CD4-positive, alpha-beta T cell treated with Interleukin-6 for 4 hours (primary cell): ENCODE measurements at regions not wholly inside any gene's neighbourhood (a gene's known extent, or its start where the extent isn't known, plus 50 kb on each side); places are given as distances from the start of the nearest gene placed in this dataset.

Source experiments
- DNase-seq: peaks from one replicate; pipeline ENCODE4 v3.0.0-alpha.2; 2020; ENCODE audit warnings: mixed read lengths

DNA sequence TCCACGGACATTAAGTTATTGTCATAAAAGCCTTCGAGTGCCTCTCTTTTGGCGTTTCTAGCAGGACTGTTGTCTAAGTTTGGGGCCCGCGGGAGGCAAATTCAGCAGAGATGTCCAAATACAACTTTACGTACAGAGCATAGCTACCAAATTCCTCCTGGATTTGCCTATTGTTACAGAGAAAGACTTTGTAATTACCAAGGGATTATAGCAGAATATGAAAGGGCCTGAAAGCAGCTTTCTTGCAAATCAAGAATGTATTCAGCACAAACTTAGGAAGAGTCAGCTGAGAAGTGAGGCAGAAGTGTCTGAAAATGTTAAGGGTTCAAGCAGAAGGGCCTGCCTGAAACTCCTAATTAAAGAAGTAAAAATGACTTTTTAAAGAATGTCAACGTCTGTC, 1053.5 kb upstream of the TENM3 start:
- DNase-seq = no peak

DNA sequence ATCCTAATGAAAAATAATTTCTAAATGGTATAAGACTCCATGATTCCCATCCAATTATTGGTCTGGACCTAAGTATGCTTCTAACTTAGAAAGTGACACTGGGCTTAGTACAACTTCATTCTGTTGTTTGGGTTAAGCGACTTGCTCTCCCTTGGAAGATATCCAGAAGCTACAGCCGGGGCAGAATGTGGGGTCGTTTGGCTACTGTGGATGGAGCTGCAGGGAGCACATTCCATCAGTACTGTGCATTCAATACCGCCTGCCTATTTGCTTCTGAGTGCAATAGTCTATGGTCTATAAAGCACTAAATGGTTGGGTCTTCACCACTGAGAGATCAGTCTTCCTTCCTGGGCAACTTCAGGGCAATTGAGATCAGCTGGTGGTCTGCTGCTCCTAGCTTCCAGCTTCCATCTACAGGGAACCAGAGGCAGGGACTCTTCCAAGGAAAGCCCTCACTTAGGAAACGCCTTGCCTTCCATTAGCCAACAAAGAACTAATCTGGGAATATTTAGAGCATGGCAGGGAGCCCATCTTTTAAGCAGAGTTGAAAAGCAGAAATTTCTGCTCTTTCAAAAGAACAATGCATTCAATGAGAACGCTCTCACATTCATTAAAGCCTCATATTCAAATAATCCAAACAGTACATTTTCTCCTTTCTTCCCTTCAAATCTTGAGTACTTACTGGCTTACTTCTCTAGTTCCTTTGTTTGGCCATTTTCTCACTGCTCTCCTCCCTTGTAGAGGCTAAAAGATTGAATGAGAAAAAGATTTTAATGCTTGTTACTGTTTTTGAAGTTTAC, 1049.9 kb upstream of the TENM3 start:
- DNase-seq = no peak

DNA sequence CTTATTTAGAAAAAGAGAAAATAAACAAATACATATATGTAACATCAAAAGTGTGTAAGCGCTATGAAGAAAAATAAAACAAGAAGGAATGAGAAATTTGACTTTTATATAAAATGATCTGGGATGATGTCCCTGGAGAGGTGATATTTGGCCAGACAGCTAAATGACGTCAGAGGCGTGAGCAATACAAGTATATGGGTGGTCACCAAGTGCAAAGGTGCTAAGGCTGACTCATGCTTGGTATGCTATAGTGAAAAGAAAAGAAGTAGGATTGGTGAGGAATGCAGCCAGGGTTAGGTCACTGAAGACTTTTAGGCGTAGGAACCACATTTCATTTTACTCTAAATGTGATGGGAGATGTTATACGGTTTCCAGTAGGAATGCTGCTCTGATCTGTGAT, 1049.1 kb upstream of the TENM3 start:
- no peak for DNase-seq

DNA sequence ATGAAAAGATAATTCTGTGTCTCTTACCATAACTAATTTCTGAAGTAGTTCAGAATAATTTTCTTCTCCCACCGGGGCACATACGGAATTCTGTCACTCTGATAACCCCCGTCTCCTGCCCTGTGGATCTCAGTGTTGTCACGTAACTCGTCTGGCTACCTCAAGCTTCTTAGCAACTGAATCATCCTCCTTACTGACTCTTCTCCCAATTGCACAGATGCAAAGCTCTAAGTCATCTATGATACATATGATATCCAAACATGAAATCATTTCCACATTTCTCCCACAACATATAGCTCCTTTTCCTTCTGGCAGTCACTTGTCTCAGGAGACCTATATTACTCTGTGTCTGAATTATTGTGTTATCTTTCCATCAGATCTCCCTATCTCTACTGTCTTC, 1043.1 kb upstream of the TENM3 start:
- DNase-seq = no peak

DNA sequence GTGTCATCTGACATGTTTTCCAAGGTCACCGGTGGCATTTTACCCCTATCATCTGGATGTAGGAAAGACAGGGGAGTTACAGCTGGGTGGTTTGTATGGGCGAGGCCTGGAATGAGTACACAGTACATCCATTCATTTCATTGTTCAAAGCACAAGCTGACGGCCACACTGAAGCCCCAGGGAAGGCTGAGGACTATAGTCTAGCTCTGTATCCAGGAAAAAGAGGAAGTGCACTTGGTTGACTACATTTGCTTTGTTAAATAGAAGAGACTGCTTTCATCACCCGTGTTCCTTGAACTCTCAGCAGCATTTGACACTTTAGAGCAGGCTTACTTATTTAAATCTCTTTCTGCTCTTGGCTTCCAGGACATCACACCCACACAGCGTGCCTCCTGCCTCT, 1041.0 kb upstream of the TENM3 start:
- no peak for DNase-seq

DNA sequence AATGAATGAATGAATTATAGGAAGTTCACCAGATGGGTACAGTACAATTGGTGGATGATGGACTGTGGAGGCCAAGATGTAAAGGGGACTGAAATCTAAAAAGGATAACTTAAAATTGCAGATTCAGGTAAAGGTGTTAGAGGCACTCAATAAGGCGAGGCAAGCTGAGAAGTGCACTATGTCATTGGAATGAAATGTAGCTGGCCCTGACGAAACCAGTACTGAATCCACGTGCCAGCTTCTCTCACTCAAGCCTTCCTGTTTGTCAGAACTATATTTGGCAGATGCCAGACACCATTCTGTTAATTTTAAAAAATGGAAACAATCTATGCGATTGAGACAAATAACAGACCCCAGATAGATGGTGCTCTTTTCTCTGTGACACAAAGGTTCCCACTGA, 1039.1 kb upstream of the TENM3 start:
- DNase-seq = no peak

DNA sequence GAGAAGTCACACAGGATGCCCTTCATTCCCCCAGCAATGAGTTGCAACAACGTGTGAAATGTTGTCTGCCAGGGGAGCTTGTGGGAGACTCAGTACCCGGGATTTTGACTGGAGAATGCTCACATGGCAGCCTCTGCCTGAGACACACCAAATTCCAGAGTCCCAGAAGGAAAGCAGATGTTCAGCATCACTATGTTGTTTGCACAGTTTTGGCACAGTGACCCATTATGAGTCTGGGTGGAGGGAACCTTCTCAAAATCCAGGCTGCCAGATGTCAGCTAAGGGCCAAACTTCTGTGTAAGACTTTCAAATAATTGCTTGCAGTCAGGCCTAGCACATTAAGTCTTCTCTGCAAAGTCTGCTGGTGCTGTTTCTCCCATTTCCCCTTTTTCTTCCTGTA, 1029.7 kb upstream of the TENM3 start:
- DNase-seq = no peak

DNA sequence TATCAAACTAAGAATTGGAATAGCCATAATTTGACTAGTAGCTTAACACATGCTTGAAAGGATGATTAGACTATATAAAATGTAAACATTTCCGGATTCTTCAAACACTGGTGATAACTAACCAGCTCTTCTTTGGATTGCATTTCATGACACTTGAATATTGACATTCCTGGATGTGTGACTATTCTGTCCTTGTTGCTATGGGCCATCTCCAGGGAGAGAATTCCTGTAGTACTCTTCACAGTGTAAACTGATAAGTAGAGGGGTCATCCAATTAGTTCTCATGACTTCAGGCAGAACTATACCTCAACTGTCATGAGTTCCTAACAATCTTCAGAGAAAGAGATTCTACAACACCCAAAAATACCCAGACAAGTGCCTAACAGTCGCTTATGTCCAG, 1026.7 kb upstream of the TENM3 start:
- no peak for DNase-seq

DNA sequence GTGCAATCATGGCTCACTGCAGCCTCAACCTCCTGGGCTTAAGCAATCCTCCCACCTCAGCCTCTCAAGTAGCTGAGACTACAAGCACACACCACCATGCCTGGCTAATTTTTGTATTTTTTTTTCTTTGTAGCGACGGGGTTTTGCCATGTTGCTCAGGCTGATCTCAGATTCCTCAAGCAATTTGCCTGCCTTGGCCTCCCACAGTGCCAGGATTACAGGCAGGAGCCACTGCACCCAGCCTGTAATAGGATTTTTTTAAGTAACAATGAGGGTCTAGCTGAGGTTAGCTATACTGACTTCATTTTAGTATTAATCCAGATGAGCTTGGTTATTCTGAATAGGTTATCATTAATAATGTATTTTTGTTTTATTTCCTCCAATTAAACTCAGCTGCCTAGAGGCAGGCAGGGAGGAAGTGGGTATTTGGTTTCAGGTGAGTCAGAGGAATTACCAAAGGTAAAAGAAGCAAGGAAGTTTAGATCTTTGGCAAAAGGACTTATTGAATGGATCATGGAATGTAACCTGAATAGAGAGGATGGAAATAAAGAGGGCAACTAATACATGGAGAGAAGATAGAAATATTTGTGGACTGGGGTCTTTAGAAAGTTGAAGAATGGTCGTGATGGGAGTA, 1023.3 kb upstream of the TENM3 start:
- no peak for DNase-seq

DNA sequence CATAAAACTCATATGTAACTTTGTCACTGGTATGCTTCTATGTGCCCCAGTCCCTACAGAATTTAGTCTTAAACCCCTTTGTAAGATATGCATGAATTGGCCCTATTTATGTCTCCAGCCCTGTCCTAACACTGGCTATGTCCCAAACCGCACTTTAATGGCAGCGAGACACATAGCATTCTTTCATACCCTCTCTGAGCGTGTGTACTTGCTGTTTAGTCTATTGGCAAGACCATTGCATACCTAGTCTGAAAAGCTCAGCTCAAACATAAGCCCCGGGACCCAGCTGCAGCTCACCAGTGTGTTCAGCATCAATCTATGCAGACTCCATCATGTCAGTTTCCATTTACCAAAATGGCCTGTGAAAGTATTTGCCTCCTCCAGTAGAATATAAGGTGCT, 1018.4 kb upstream of the TENM3 start:
- DNase-seq = no peak

DNA sequence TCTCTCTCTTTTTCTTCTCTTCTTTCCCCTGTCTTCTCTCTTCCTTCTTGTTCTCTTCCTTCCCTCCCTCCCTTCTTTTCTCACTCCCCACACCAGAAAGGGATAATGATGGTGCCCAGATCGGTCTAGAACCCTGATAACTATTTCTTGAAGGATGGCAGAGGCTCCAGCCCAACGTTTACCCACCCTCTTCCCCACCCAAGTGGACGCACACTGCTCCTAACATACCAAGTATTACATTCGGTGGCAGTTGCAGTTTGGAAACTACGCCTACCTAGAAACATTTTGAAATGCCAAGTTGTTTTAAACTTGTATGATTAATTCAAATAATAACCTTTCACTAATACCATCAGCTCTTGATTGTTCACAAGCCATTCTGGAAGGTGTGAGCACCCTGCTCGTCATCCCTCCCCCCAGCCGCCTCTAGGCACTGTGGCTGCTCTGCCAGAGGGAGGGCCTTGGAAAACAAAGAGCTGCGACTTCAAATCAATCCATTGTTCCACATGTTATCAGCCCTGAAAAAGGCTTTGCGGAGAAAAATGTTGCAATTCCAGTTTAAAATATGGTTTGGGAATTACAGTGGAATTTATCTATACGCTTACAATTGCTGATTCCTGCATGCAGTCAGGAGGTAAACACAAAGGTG, 1017.5 kb upstream of the TENM3 start:
- no peak for DNase-seq

DNA sequence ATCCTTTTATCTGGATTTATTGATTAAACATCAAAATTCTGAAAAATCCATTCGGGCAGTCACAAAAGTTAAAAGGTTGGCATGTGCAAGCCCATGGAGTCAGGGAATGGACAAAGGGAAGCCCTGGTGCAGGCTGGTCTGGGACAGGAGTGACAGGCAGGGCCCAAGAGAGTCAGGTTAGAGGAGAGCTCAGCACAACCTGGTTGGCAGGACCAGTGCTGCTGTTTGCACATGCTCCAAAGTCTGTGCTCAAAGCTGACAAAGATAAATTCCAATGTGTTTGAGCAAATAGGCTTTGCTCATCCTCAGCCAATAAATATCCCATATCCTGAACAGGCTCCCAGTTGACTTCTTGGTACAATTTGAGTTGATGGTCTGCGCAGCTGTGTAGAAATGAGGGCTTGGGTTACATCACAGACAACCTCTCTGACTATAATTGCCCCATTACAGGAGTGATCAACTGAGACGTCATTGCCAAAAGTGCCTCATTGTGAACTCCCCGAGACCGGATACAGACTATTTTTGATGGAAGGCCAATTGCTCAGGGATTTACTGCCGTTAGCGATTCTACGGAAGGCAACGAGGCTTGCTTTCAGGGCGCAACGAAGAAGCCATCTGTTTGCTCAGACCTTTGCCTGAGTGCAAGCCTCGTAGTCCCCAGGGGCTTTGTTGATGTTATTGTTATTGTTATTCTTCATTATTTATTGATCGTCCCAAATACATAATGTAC, 1008.1 kb upstream of the TENM3 start:
- DNase-seq = no peak

DNA sequence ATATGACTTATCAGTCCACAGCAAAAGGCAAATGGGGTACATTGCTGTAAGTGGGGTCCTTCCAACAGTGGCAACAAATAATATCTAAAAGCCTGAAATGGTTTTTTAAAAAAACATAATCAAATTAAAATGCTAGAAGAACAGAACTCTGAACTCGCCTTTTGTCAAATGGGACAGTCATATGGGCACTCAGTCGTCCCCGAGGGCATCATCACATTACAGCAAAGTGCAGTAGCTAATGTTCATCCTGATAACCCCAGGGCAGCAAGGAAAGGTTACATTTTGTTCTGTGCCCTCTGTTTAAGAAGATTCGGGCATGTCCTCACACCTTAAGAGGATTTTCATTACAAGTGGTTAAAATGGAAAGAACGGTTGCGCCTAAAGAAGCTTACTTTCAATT, 997.9 kb upstream of the TENM3 start:
- no peak for DNase-seq

DNA sequence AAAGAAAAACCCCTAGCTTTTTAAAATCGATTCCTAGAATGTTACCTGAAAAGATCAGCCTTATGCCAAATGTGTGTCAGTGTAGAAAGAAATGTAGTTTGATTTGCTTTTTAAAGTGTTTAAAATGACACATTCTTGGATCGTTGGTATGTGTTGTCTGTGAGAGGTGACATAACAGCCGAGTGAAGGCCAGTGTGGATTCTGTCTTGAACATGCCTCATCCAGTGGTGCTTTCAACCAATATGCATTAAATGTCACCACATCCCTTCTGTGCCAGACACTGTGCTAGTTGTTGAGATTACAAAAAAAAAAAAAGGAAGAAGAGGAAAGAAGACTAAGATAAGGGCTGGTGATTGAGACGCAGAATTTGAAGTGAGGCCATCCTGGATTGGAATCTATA, 994.2 kb upstream of the TENM3 start:
- DNase-seq = no peak

DNA sequence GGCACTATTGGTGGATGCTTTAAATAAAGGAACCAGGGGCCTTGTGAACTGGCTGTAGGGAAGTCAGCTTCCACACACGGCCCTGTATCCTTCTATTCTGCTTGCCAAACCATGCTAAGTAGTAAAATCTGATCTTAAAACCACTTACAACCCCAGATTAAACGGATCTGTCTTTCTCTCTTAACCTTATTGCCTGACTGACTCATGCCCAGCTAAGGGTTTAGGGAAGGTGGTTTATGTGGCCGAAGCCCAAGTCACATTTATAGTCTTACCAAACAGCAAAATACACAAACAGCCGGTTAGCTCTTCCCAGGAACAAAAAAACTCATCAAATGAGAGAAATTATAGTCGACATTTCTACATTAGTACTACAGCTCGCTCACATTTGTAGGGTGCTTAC, 988.4 kb upstream of the TENM3 start:
- DNase-seq = no peak

DNA sequence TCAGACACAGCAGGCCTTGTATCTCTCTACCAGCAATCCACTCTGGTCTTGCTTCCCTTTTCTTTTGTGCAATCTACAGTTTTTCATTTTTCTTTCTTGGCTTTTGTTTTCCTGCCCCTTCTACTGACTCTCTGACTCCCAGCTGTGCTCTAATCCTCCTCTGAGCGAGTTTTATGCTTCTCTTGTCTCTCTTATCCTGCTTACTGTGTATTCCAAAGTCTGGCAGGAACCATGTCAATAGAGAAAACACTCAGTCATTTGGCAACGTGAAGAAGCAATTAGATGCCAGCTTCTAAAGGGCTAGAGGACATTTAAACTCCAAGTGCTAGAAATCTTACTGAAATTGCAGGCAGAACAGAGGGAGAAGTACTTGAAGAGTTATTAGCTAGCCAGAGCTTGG, 984.6 kb upstream of the TENM3 start:
- DNase-seq = no peak

DNA sequence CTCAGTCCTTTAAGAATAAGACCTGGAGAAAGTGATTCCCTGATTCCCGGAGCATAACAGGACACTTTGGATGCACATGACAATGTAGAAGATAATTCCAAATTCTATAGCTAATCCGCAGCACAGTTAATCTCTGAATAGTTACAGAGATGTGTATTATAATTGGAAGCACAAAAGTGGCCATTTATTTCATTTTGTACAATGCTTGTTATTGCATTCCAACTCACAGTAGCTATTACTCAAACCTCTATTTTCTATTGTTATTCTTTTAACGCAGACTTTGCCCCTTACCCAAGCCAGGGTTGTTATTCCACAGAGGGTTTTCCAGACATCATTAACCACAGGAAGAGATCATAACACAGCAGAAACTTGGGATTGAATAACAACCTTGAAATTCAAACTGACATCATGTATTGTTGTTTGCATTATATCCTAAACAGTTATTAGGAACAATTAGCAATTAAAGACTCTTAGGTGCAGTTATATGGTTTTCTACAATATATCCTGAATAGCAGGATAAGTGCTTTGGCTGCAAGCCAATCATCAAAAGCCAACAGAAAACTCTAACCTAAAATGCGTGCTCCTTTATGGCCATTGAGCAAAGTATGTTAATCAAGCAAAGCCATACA, 984.0 kb upstream of the TENM3 start:
- DNase-seq = no peak

DNA sequence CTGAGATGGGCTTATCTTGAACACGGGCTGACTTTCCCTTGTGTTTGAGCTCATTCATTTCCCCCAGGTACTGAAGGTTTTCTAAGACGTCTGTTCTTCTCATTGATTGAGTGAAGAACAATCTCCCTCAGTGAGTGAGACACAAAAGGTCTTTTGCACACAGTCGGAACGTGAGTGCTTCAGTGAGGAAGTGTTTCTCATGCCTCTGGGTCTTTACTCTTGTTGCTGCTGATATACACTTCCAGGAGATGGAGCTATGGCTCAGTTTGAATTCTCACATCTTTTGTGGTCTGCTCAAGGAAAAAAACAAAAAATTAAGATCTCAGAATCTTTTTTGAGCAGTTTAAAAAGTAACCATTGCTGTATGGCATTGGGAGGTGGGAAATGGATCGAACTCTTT, 981.9 kb upstream of the TENM3 start:
- no peak for DNase-seq

DNA sequence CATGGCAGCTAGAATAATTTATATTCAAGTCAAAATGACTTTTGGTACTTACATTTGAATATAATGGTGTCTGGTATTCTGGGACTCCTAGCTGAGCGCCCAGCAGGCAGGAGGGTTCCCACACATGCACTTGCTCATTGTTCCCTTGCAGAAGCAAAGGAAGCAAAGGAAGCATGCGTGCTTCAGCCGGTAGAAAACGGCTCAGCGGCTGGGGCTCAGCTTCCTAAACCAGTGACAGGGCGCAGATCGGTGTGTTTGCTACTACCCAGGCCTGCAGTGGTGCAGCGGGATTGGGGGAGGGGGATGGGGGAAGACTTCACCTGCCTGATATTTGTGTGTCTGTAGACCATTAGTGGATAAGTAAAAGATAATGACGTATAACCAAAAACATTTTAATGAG, 978.3 kb upstream of the TENM3 start:
- no peak for DNase-seq

DNA sequence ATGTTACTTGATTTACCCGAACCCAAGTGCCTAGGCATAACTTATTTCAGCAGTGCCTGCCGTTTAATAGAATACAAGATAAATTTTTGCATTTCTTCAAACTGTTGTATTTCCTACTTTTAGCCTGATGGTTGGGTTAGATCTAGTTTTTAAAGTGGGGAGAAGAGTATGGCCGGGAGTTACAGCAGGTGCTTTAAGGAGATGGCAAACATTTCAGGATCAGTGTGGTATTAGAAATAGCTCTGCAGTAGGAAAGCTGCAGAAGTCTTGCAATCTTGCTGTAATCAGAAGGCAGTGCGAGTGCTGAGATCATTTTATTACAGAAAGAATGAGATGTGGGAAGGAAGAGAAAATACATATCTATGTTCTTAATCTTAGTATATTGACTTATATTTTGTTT, 977.8 kb upstream of the TENM3 start:
- DNase-seq = no peak

DNA sequence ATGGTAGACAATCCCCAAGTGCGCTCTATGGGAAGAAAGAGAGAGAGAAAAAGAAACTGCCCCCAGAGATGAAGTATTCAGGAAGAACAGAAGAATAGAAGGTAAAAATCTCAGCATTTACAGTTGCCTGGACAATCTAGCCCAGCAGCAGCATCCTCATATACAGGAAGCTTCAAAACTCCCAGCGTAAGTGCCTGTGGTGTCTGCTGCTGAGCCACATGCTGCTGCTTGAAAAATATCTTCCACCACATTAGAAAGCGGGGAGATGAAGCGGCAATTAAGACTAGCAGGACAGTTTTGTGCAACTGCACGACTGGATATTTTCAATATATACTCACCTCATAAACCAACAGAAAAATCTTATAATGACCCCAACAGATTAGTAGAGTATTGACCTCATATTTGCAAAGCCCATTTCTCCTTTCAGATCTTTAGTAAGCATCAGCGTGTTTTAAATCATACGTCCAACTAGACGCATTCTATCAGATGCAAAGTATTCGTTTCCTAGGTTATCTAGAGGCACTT, 972.0 kb upstream of the TENM3 start:
- no peak for DNase-seq

DNA sequence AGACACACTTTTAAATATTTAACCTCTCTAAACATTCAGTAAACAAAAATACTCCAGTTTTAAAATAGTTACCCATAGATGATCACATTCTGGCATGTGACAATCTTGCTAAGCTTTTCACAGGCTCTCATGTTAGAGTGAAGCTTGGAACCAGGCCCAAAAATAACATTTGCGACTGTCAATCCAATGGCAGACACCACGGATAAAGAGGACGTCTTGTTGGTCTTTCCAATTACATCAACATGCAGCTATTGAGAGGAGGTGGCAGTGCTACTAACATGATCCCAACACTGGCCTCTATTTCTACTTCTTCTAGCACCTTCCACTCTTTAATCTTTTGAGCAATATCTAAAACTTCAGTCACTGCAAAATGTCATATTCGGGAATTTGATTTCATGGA, 970.8 kb upstream of the TENM3 start:
- DNase-seq = no peak

DNA sequence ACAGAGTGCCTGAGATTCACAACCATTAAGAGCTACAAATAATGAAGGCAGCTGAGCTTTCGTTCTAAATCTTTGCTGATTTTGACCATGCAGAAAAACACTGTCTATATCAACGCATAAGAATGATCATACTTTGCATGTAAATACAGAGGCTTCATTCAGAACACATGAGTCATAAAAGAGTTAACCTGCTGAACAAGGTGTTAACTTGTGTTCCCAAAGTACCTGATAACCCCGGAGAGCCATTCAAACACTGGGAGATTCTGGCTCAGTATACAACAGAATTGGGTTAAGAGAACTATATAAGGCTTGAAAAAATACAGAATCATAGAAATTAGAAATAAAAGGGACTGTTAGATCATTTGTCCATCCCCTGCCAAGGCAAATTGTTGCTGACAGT, 964.3 kb upstream of the TENM3 start:
- no peak for DNase-seq
